Uterus (tissue), 3 donors: ENCODE measurements at regions not wholly inside any gene's neighbourhood (a gene's known extent, or its start where the extent isn't known, plus 50 kb on each side); places are given as distances from the start of the nearest gene placed in this dataset. TPM values are rescaled to one million over a fixed set of nuclear protein-coding genes. Genes with fewer than 3 reads are reported as not detected.
"Not testable (repeated sequence)": the region's sequence is repeated elsewhere in the genome, so short reads cannot be mapped to it uniquely, and the experiment has no call there.

ENCODE experiments used
- DNase-seq, 2 donors: peaks; one replicate each; pipeline ENCODE4 v3.0.0-alpha.2; 2019 to 2020
- H3K27ac ChIP-seq, 2 donors: fragments of 200-600 bp; sonication (generic); 1 replicate in 1 of 2; 2 replicates in 1 of 2; pipeline ENCODE4 v1.5.1; 2016 to 2018
- H3K27me3 ChIP-seq, 2 donors: fragments of 200-600 bp; sonication (generic); one replicate each; pipeline ENCODE4 v1.5.1; 2018 to 2019; ENCODE audit warnings: control low read depth in 1 of 2
- H3K36me3 ChIP-seq, 2 donors: fragments of 200-600 bp; sonication (generic); one replicate each; pipeline ENCODE4 v1.5.1; 2019; ENCODE audit warnings: control low read depth in 1 of 2
- H3K4me1 ChIP-seq, 2 donors: fragments of 200-600 bp; sonication (generic); one replicate each; pipeline ENCODE4 v1.5.1; 2018 to 2019; ENCODE audit warnings: control low read depth in 1 of 2
- H3K4me3 ChIP-seq, 2 donors: fragments of 200-600 bp; sonication (generic); 1 replicate in 1 of 2; 2 replicates in 1 of 2; pipeline ENCODE4 v1.5.1; 2018 to 2019; ENCODE audit warnings: mild to moderate bottlenecking in 1 of 2
- H3K9me3 ChIP-seq, 2 donors: fragments of 200-600 bp; sonication (generic); one replicate each; pipeline ENCODE4 v1.5.1; 2019; ENCODE audit warnings: control low read depth in 1 of 2
- POLR2A ChIP-seq, 2 donors: fragments of 450-650 bp; IDR thresholded peaks; one replicate each; pipeline ENCODE4 v1.6.1; 2016; ENCODE audit warnings: antibody characterized with exemption in 2 of 2, mild to moderate bottlenecking in 1 of 2, moderate library complexity in 1 of 2
- intact Hi-C: fragments of 100-400 bp; cut with DNase I; formaldehyde crosslinking; loops from one replicate; pipeline ENCODE4 v1.15.1; 2023; ENCODE audit warnings: low total_unique reads
- small RNA-seq: library from RNA; depleted of rRNA; stranded (forward); fragments of <200 nt; gene quantifications from one replicate; pipeline ENCODE3, GENCODE V24; 2016
- TF ChIP-seq, protein P1 (sequence below), 4 experiments: fragments of 200-600 bp in 2 of 4; fragments of 450-650 bp in 2 of 4; sonication (generic) in 2 of 4; IDR thresholded peaks; one replicate each; pipeline ENCODE4 v1.5.1; 2016 to 2019; ENCODE audit warnings: antibody characterized with exemption in 4 of 4, mild to moderate bottlenecking in 2 of 4, moderate library complexity in 1 of 4
- donor health status: DM: yes; HTN: yes; CAD: no.

DNA sequence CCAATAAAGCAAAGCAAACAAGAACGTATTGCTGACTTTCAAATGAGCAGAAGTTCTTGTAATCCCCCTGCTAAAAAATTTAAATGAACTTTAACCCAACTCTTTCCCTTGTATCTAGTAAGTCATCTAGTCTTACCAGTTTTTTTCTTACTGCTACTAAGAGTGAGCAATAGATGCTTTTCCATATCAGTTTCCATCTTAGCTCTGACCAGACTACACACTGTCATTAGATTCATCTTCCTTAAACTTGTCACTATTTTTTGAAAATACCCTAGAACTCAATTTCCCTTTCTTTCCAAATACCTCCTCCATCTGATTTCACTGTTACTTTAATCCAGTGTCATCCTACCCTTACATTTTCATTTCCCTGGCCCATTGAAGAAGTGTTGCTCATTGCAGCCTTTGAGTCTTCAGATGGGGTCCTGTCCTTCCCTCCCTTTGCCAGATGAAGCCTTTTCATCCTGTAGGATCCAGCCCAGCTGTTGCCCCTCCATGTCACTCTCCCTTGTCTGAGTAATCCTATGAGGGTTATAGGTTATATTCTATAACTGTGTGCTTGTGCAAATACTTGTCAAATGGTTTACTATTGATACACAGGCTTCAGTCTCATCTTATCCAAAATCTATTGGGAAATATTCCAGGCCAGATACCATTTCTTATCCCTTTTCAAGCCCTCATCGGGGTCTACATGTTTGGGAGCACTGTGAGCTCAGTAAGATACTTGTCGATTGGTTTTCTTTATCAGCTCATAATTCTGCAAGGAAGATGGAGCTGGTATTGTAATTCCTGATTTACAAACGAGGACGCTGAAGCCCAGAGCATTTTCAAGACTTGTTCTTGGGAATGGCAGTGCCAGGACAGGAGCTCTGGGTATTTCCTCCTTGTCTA lies 51.5 kb upstream of the ITGB1 start:
- Histone ChIP-seq H3K27ac (no peak overlapping the region), H3K4me3 (no peak overlapping the region), H3K36me3 (no peaks in the 10 kb centered on the region), H3K27me3 (no peaks in the 10 kb centered on the region), H3K9me3 (no peaks in the 10 kb centered on the region), H3K4me1 (no peaks in the 10 kb centered on the region)
- TF ChIP-seq POLR2A (IDR thresholded peaks at IDR 0.05), result no peak
- TF ChIP-seq, protein P1, sequence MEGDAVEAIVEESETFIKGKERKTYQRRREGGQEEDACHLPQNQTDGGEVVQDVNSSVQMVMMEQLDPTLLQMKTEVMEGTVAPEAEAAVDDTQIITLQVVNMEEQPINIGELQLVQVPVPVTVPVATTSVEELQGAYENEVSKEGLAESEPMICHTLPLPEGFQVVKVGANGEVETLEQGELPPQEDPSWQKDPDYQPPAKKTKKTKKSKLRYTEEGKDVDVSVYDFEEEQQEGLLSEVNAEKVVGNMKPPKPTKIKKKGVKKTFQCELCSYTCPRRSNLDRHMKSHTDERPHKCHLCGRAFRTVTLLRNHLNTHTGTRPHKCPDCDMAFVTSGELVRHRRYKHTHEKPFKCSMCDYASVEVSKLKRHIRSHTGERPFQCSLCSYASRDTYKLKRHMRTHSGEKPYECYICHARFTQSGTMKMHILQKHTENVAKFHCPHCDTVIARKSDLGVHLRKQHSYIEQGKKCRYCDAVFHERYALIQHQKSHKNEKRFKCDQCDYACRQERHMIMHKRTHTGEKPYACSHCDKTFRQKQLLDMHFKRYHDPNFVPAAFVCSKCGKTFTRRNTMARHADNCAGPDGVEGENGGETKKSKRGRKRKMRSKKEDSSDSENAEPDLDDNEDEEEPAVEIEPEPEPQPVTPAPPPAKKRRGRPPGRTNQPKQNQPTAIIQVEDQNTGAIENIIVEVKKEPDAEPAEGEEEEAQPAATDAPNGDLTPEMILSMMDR (IDR thresholded peaks at IDR 0.05), result no peak
- intact Hi-C loops, result loop anchor here (2.0 kb wide), 1 partner anchor 215 kb away; no protein-coding TSS in a partner anchor
- DNase-seq, result no peak

DNA sequence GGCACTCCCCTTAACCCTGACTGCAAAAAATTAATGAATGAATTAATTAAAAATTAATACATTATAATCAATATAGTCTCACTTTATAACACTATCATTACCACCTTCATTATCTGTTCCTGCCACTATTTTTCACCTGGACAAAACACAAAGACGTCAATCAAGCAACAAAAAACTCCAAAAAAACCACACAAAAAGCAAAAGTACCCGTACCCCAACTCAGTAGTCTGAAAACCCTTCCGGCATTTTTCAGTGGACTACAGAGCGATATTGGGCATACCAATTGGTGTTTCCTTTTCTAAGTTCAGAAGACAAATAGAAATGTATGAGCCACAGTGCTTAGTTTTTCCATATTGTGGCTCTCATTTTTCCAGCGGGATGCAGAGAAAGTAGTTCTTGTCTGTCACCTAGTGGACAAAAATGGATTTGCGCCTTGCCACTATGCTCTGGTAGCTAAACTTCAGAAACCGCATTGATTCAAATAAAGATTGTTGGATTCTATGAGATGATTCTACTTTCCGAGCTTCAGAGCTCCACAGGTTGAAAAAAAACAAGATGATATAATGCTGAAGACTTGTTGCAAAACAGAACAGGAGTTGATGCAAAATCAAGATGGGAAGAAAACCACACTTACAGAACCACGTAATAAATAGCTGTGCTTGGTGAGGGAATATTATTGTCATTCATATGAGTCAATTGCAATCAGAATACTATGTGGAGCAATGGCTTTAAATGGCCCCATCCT lies 50.6 kb upstream of the ITGB1 start:
- H3K36me3 ChIP-seq, result no peaks in the 10 kb centered on the region
- no peaks in the 10 kb centered on the region for H3K9me3 ChIP-seq
- no peak overlapping the region for H3K4me3 ChIP-seq
- peak; percentile 36 to 75 for DNase-seq
- no peaks in the 10 kb centered on the region for H3K27me3 ChIP-seq
- intact Hi-C loops, result loop anchor here (2.0 kb wide), 1 partner anchor 214 kb away; no protein-coding TSS in a partner anchor
- TF ChIP-seq, protein P1 (IDR thresholded peaks at IDR 0.05), result peak; percentile 97 to 98 (median 98)
- TF ChIP-seq POLR2A (IDR thresholded peaks at IDR 0.05), result no peak
- no peak overlapping the region for H3K27ac ChIP-seq
- H3K4me1 ChIP-seq, result no peaks in the 10 kb centered on the region

DNA sequence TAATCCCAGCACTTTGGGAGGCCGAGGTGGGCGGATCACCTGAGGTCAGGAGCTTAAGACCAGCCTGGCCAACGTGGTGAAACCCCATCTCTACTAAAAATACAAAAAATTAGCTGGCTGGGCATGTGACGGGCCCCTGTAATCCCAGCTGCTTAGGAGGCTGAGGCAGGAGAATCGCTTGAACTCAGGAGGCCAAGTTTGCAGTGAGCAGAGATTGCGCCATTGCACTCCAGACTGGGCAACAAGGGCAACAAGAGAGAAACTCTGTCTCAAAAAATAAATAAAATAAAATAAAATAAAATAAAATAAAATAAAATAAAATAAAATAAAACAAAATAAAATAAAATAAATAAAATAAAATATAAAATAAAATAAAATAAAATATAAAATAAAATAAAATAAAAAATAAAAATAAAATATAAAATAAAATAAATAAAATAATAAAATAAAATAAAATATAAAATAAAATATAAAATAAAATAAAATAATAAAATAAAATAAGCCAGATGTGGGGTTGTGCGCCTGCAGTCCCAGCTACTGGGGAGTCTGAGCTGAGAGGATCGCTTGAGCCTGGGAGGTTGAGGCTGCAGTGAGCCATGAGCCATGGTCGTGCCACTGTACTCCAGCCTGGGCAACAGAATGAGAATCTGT lies 49.8 kb upstream of the ITGB1 start:
- H3K27me3 ChIP-seq, DNase-seq, H3K9me3 ChIP-seq, H3K4me1 ChIP-seq, H3K4me3 ChIP-seq, H3K36me3 ChIP-seq: not testable (repeated sequence)
- H3K27ac ChIP-seq, result peak overlapping the region in 1 of 2 donors; percentile 84
- intact Hi-C loops, result loop anchor here (2.0 kb wide), 1 partner anchor 213 kb away; no protein-coding TSS in a partner anchor

Small RNA genes in the stretch of these regions (small RNA-seq; reads per million reads assigned to genes)
- gene AL365203.1 (not detected), gene MTND4LP11 (not detected), gene RN7SL847P (not detected)
